ENCODE measurements at regions not wholly inside any gene's neighbourhood (a gene's known extent, or its start where the extent isn't known, plus 50 kb on each side); places are given as distances from the start of the nearest gene placed in this dataset.

GRCh38 chr2:7620255-7620654 lies 703.0 kb downstream of the RNF144A start:
- Histone ChIP-seq H3K27me3 (replicated peaks; ENCODE audit: insufficient read depth) (no peaks in the 10 kb centered on the region), H3K4me1 (ENCODE audit: control insufficient read depth in 1 of 2, low read depth in 2 of 2) (no peaks in the 10 kb centered on the region), H3K36me3 (no peaks in the 10 kb centered on the region), H3K27ac (no peak overlapping the region), H3K4me3 (no peak overlapping the region), H3K9me3 (no peaks in the 10 kb centered on the region)
- TF ChIP-seq, protein P1, sequence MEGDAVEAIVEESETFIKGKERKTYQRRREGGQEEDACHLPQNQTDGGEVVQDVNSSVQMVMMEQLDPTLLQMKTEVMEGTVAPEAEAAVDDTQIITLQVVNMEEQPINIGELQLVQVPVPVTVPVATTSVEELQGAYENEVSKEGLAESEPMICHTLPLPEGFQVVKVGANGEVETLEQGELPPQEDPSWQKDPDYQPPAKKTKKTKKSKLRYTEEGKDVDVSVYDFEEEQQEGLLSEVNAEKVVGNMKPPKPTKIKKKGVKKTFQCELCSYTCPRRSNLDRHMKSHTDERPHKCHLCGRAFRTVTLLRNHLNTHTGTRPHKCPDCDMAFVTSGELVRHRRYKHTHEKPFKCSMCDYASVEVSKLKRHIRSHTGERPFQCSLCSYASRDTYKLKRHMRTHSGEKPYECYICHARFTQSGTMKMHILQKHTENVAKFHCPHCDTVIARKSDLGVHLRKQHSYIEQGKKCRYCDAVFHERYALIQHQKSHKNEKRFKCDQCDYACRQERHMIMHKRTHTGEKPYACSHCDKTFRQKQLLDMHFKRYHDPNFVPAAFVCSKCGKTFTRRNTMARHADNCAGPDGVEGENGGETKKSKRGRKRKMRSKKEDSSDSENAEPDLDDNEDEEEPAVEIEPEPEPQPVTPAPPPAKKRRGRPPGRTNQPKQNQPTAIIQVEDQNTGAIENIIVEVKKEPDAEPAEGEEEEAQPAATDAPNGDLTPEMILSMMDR (IDR thresholded peaks at IDR 0.05) = no peak
- ATAC-seq (ENCODE audit: insufficient number of reproducible peaks, low FRiP score, low read depth) (no peak), DNase-seq (ENCODE audit: low spot score) (no peak)

GRCh38 chr2:7621018-7621814 lies 704.0 kb downstream of the RNF144A start:
- no peaks in the 10 kb centered on the region for H3K9me3 ChIP-seq
- H3K36me3 ChIP-seq = no peaks in the 10 kb centered on the region
- H3K27ac ChIP-seq = no peak overlapping the region
- TF ChIP-seq, protein P1 (IDR thresholded peaks at IDR 0.05) = no peak
- DNase-seq (ENCODE audit: low spot score) (no peak), ATAC-seq (ENCODE audit: insufficient number of reproducible peaks, low FRiP score, low read depth) (no peak)
- no peaks in the 10 kb centered on the region for H3K4me1 ChIP-seq (ENCODE audit: control insufficient read depth in 1 of 2, low read depth in 2 of 2)
- H3K4me3 ChIP-seq = no peak overlapping the region
- H3K27me3 ChIP-seq (replicated peaks; ENCODE audit: insufficient read depth) = no peaks in the 10 kb centered on the region

DNA sequence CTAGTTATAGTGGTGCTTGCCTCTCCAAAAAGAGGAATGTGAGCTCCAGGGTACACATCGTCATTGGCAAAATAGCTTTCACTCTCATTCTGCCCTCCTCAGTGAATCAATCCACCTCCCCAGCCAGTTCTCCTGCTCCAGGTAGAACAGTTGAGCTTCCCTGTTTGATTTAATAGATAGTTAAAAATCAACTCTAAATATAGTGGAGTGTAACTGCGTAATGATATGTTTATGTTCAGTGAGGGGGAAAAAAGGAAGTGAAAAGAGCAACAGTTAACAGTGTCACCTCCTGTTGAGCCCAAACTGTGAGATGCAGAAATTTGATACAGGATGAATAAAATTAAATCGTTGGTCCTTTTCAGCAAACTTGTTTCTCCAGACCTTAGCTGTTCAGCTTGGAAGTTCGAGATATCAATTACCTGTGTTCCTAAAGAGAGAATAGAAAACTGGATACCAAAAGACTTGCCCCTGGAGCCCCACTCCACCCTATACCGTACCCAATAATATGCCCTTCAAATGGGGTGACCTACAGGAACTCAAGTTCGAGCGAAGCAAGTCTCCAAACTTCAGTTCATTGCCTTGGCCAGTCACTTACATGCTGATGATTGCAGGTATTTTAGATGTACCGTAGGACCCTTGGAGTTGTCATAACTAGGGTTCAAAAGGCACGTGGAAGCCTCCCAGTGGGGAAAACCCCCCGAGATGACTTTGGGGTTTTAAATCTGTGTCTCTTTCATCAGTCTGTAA lies 708.4 kb downstream of the RNF144A start:
- no peak overlapping the region for H3K4me3 ChIP-seq
- no peak for ATAC-seq (ENCODE audit: insufficient number of reproducible peaks, low FRiP score, low read depth)
- H3K27ac ChIP-seq = no peak overlapping the region
- no peaks in the 10 kb centered on the region for H3K4me1 ChIP-seq (ENCODE audit: control insufficient read depth in 1 of 2, low read depth in 2 of 2)
- DNase-seq (ENCODE audit: low spot score) = no peak
- TF ChIP-seq, protein P1 (IDR thresholded peaks at IDR 0.05) = no peak
- H3K36me3 ChIP-seq = no peaks in the 10 kb centered on the region
- no peaks in the 10 kb centered on the region for H3K27me3 ChIP-seq (replicated peaks; ENCODE audit: insufficient read depth)
- no peaks in the 10 kb centered on the region for H3K9me3 ChIP-seq

- Histone ChIP-seq H3K36me3 (no peaks in the 10 kb centered on the region), H3K27me3 (replicated peaks; ENCODE audit: insufficient read depth) (no peaks in the 10 kb centered on the region), H3K27ac (no peak overlapping the region), H3K9me3 (no peaks in the 10 kb centered on the region), H3K4me3 (no peak overlapping the region), H3K4me1 (ENCODE audit: control insufficient read depth in 1 of 2, low read depth in 2 of 2) (no peaks in the 10 kb centered on the region)
- no peak for DNase-seq (ENCODE audit: low spot score)
- TF ChIP-seq, protein P1 (IDR thresholded peaks at IDR 0.05) = no peak
- ATAC-seq (ENCODE audit: insufficient number of reproducible peaks, low FRiP score, low read depth) = no peak
Observed at GRCh38 chr2:7626139-7626537, 708.9 kb downstream of the RNF144A start.

DNA sequence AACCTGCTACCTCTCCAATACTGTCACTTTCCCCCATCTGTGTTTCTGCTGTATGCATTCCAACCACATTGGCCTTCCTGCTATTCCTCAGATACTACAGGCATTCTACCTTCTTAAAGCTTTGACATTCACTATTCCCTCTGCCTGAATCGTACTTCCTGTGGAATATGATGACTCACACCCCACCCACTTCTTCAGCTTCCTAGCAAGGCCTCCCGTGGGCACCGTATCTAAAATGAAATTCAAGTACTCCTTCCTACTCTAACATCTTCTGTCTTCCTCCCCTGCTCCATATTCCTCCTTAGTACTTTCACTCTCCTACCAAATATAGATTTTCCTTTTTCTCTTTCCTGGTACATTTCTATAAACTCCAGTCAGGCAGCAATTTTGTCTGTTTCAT lies 710.4 kb downstream of the RNF144A start:
- DNase-seq (ENCODE audit: low spot score) (no peak), ATAC-seq (ENCODE audit: insufficient number of reproducible peaks, low FRiP score, low read depth) (no peak)
- TF ChIP-seq, protein P1 (IDR thresholded peaks at IDR 0.05) = no peak

More for the DNA sequence above, 710.4 kb downstream of the RNF144A start:
- Histone ChIP-seq H3K36me3 (no peaks in the 10 kb centered on the region), H3K9me3 (no peaks in the 10 kb centered on the region), H3K27ac (no peak overlapping the region), H3K27me3 (replicated peaks; ENCODE audit: insufficient read depth) (no peaks in the 10 kb centered on the region), H3K4me1 (ENCODE audit: control insufficient read depth in 1 of 2, low read depth in 2 of 2) (no peaks in the 10 kb centered on the region), H3K4me3 (no peak overlapping the region)

Data from thoracic aorta (tissue), 2 donors.